ENCODE measurements at regions not wholly inside any gene's neighbourhood (a gene's known extent, or its start where the extent isn't known, plus 50 kb on each side); places are given as distances from the start of the nearest gene placed in this dataset.

GRCh38 chr14:58969951-58970751 is 218.3 kb upstream of the DAAM1 start:
- DNase-seq (ENCODE audit: low spot score in 2 of 2) = no peak
- Histone ChIP-seq H3K27ac (no peak overlapping the region), H3K4me3 (no peak overlapping the region), H3K4me1 (no peaks in the 10 kb centered on the region), H3K27me3 (no peaks in the 10 kb centered on the region), H3K36me3 (no peaks in the 10 kb centered on the region), H3K9me3 (no peaks in the 10 kb centered on the region)
- no peak for TF ChIP-seq CTCF (IDR thresholded peaks at IDR 0.05)
- TF ChIP-seq POLR2AphosphoS5 (IDR thresholded peaks at IDR 0.05) = no peak
- TF ChIP-seq EP300 (IDR thresholded peaks at IDR 0.05) = no peak
- no peak for TF ChIP-seq POLR2A (IDR thresholded peaks at IDR 0.05)
- WGBS = 71% methylated on average over 9 of the region's 10 CpGs

- no peaks in the 10 kb centered on the region for H3K36me3 ChIP-seq
- no peak overlapping the region for H3K27ac ChIP-seq
- no peaks in the 10 kb centered on the region for H3K9me3 ChIP-seq
- DNase-seq (ENCODE audit: low spot score in 2 of 2) = no peak
- WGBS = 73% methylated on average over 7 of the region's 7 CpGs
- H3K4me1 ChIP-seq = no peaks in the 10 kb centered on the region
- no peak for TF ChIP-seq EP300 (IDR thresholded peaks at IDR 0.05)
- TF ChIP-seq POLR2A (IDR thresholded peaks at IDR 0.05) = no peak
- no peak for TF ChIP-seq CTCF (IDR thresholded peaks at IDR 0.05)
- no peak for TF ChIP-seq POLR2AphosphoS5 (IDR thresholded peaks at IDR 0.05)
- H3K4me3 ChIP-seq = no peak overlapping the region
- H3K27me3 ChIP-seq = no peaks in the 10 kb centered on the region
These were observed 216.0 kb upstream of the DAAM1 start for GRCh38 chr14:58972233-58973017.

GRCh38 chr14:58977366-58977765 is 211.1 kb upstream of the DAAM1 start:
- no peaks in the 10 kb centered on the region for H3K9me3 ChIP-seq
- no peaks in the 10 kb centered on the region for H3K4me1 ChIP-seq
- H3K36me3 ChIP-seq = no peaks in the 10 kb centered on the region
- TF ChIP-seq EP300 (IDR thresholded peaks at IDR 0.05) = no peak
- no peak for TF ChIP-seq POLR2A (IDR thresholded peaks at IDR 0.05)
- no peak for TF ChIP-seq POLR2AphosphoS5 (IDR thresholded peaks at IDR 0.05)
- TF ChIP-seq CTCF (IDR thresholded peaks at IDR 0.05) = no peak
- no peak overlapping the region for H3K4me3 ChIP-seq
- H3K27me3 ChIP-seq = no peaks in the 10 kb centered on the region
- no peak for DNase-seq (ENCODE audit: low spot score in 2 of 2)
- H3K27ac ChIP-seq = no peak overlapping the region
- 77% methylated on average over 2 of the region's 2 CpGs for WGBS

GRCh38 chr14:58978343-58978742 is 210.1 kb upstream of the DAAM1 start:
- no peaks in the 10 kb centered on the region for H3K9me3 ChIP-seq

More at GRCh38 chr14:58978343-58978742, 210.1 kb upstream of the DAAM1 start:
- H3K36me3 ChIP-seq = no peaks in the 10 kb centered on the region
- no peak overlapping the region for H3K4me3 ChIP-seq
- H3K4me1 ChIP-seq = no peaks in the 10 kb centered on the region
- no peak overlapping the region for H3K27ac ChIP-seq
- DNase-seq (ENCODE audit: low spot score in 2 of 2) = no peak
- TF ChIP-seq POLR2A (IDR thresholded peaks at IDR 0.05) (no peak), EP300 (IDR thresholded peaks at IDR 0.05) (no peak), POLR2AphosphoS5 (IDR thresholded peaks at IDR 0.05) (no peak), CTCF (IDR thresholded peaks at IDR 0.05) (no peak)
- H3K27me3 ChIP-seq = no peaks in the 10 kb centered on the region
- WGBS = 45% methylated on average over 4 of the region's 4 CpGs
